ENCODE measurements at regions not wholly inside any gene's neighbourhood (a gene's known extent, or its start where the extent isn't known, plus 50 kb on each side); places are given as distances from the start of the nearest gene placed in this dataset.

- no peaks in the 10 kb centered on the region for H3K4me1 Mint-ChIP-seq
- no peaks in the 10 kb centered on the region for H3K27me3 Mint-ChIP-seq (ENCODE audit: low read depth in 3 of 3)
- H3K36me3 Mint-ChIP-seq = no peaks in the 10 kb centered on the region
- peaks cover 0 to 1% (median 0%) of the 10 kb centered on the region in 6 donors for H3K9me3 Mint-ChIP-seq
- DNase-seq = no peak
- H3K4me3 Mint-ChIP-seq = no peak overlapping the region
- no peak overlapping the region for H3K27ac Mint-ChIP-seq
Observed at GRCh38 chr12:115419145-115419646, 735.2 kb upstream of the TBX3 start.

DNA sequence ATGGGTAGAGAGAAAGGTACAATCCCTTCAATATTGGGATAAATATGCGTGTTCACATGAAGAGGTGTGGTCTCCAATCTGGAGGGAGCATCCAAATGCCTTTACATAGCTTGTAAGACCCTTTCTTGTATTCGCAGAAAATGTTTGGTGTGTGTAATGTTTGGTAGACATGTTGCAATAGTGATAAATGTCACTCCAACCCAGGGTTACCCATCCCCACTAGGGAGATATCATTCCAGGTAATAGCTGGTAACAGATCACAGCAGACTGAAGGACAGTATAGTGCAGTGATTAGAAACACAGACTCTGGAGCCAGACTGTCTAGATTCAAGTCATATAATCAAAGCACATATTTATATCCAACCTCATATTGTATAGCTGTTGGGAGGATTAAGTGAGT lies 733.6 kb upstream of the TBX3 start:
- no peak for DNase-seq
- no peaks in the 10 kb centered on the region for H3K36me3 Mint-ChIP-seq
- no peak overlapping the region for H3K4me3 Mint-ChIP-seq
- H3K27ac Mint-ChIP-seq = no peak overlapping the region
- H3K27me3 Mint-ChIP-seq (ENCODE audit: low read depth in 3 of 3) = no peaks in the 10 kb centered on the region
- peaks cover 0 to 1% (median 0%) of the 10 kb centered on the region in 6 donors for H3K9me3 Mint-ChIP-seq
- no peaks in the 10 kb centered on the region for H3K4me1 Mint-ChIP-seq

GRCh38 chr12:115416869-115417268 lies 732.9 kb upstream of the TBX3 start:
- H3K36me3 Mint-ChIP-seq = no peaks in the 10 kb centered on the region
- H3K27me3 Mint-ChIP-seq (ENCODE audit: low read depth in 3 of 3) = peaks cover 0 to 1% (median 0%) of the 10 kb centered on the region in 3 donors
- no peak overlapping the region for H3K4me3 Mint-ChIP-seq
- H3K4me1 Mint-ChIP-seq = no peaks in the 10 kb centered on the region
- no peak for DNase-seq
- H3K9me3 Mint-ChIP-seq = peaks cover 0 to 1% (median 0%) of the 10 kb centered on the region in 6 donors
- no peak overlapping the region for H3K27ac Mint-ChIP-seq

- Mint-ChIP-seq H3K4me3 (no peak overlapping the region), H3K27ac (no peak overlapping the region), H3K27me3 (ENCODE audit: low read depth in 3 of 3) (peaks cover 0 to 3% (median 0%) of the 10 kb centered on the region in 3 donors), H3K9me3 (peaks cover 0 to 3% (median 0%) of the 10 kb centered on the region in 6 donors), H3K4me1 (no peaks in the 10 kb centered on the region), H3K36me3 (no peaks in the 10 kb centered on the region)
- DNase-seq = no peak
Observed at GRCh38 chr12:115413626-115414025, 729.7 kb upstream of the TBX3 start.

GRCh38 chr12:115412831-115413230 lies 728.9 kb upstream of the TBX3 start:
- Mint-ChIP-seq H3K27me3 (ENCODE audit: low read depth in 3 of 3) (peaks cover 0 to 3% (median 0%) of the 10 kb centered on the region in 3 donors), H3K4me1 (no peaks in the 10 kb centered on the region), H3K9me3 (peaks cover 0 to 3% (median 0%) of the 10 kb centered on the region in 6 donors), H3K4me3 (no peak overlapping the region), H3K27ac (no peak overlapping the region), H3K36me3 (no peaks in the 10 kb centered on the region)
- DNase-seq = no peak

DNA sequence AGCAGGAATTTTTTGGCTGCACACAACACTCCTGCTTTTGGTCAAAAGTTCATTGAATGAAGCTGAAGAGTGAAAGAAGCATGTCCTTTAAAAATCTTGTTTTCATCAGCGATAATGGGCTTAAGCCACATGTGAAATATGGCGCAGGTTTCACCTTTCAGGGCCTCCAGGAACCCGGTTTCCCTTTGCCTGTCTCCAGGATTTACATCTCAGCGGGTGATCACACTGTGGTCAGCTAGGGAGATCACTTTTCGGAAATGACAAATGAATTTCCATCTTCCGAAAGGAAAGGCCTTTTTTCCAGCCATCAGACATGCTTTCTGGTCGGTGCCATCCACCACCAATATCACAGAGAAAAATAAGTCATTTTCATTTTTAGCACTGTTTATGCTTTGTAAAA lies 727.1 kb upstream of the TBX3 start:
- Mint-ChIP-seq H3K9me3 (peaks cover 0 to 6% (median 0%) of the 10 kb centered on the region in 6 donors), H3K4me1 (no peaks in the 10 kb centered on the region), H3K27me3 (ENCODE audit: low read depth in 3 of 3) (peaks cover 0 to 3% (median 0%) of the 10 kb centered on the region in 3 donors), H3K4me3 (no peak overlapping the region), H3K27ac (no peak overlapping the region), H3K36me3 (no peaks in the 10 kb centered on the region)
- no peak for DNase-seq

DNA sequence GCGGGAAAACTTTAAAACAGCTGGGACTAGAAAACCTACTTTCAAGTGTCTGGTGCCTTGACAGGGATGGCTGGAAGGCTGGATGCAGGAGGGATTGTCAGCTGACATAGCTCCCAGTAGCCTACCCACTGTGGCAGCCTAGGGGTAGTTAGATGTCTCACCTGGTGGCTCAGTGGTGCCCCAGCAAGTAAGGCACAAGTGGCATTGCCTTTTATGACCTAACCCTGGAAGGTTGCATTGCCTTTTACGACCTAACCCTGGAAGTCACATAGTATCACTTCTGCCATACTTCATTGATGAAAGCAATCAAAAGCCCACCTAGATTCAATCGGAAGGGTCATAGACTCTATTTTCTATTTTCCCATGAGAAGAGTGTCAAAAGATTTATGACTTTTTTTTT lies 724.7 kb upstream of the TBX3 start:
- H3K4me1 Mint-ChIP-seq = no peaks in the 10 kb centered on the region

GRCh38 chr12:115407723-115408122 lies 723.7 kb upstream of the TBX3 start:
- H3K27ac Mint-ChIP-seq = no peak overlapping the region
- H3K4me3 Mint-ChIP-seq = no peak overlapping the region
- H3K9me3 Mint-ChIP-seq = peaks cover 0 to 6% (median 0%) of the 10 kb centered on the region in 6 donors
- no peak for DNase-seq
- no peaks in the 10 kb centered on the region for H3K4me1 Mint-ChIP-seq
- peaks cover 0 to 6% (median 2%) of the 10 kb centered on the region in 3 donors for H3K27me3 Mint-ChIP-seq (ENCODE audit: low read depth in 3 of 3)
- H3K36me3 Mint-ChIP-seq = no peaks in the 10 kb centered on the region

More for the DNA sequence above, 724.7 kb upstream of the TBX3 start:
- Mint-ChIP-seq H3K36me3 (no peaks in the 10 kb centered on the region), H3K9me3 (peaks cover 0 to 6% (median 0%) of the 10 kb centered on the region in 6 donors), H3K27ac (no peak overlapping the region), H3K4me3 (no peak overlapping the region), H3K27me3 (ENCODE audit: low read depth in 3 of 3) (peaks cover 0 to 3% (median 2%) of the 10 kb centered on the region in 3 donors)
- no peak for DNase-seq

GRCh38 chr12:115407036-115407435 lies 723.1 kb upstream of the TBX3 start:
- Mint-ChIP-seq H3K4me3 (no peak overlapping the region), H3K27ac (no peak overlapping the region), H3K36me3 (no peaks in the 10 kb centered on the region), H3K9me3 (peaks cover 0 to 6% (median 0%) of the 10 kb centered on the region in 6 donors), H3K27me3 (ENCODE audit: low read depth in 3 of 3) (peaks cover 0 to 6% (median 2%) of the 10 kb centered on the region in 3 donors), H3K4me1 (no peaks in the 10 kb centered on the region)
- no peak for DNase-seq

DNA sequence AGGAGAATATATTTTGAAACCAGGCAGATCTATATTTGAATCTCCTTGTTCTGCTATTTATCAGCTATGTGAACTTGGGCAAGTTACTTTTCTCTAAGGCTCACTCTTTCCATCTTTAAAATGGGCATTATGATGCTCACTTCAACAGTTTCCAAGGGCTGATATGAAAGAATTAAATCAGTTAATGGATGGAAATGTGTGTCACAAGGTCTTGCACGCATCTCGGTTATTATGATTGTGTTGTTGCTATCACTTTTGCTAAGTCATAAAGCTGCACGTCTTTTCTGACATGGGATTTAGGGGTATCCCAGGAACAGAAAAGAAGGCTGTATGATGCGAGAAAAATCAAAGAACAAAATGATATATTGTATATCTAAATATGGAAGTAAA lies 721.5 kb upstream of the TBX3 start:
- no peak for DNase-seq
- Mint-ChIP-seq H3K4me3 (no peak overlapping the region), H3K9me3 (peaks cover 0 to 5% (median under 1%) of the 10 kb centered on the region in 6 donors), H3K27me3 (ENCODE audit: low read depth in 3 of 3) (peaks cover 0 to 3% (median 2%) of the 10 kb centered on the region in 3 donors), H3K4me1 (no peaks in the 10 kb centered on the region), H3K36me3 (no peaks in the 10 kb centered on the region), H3K27ac (no peak overlapping the region)

DNA sequence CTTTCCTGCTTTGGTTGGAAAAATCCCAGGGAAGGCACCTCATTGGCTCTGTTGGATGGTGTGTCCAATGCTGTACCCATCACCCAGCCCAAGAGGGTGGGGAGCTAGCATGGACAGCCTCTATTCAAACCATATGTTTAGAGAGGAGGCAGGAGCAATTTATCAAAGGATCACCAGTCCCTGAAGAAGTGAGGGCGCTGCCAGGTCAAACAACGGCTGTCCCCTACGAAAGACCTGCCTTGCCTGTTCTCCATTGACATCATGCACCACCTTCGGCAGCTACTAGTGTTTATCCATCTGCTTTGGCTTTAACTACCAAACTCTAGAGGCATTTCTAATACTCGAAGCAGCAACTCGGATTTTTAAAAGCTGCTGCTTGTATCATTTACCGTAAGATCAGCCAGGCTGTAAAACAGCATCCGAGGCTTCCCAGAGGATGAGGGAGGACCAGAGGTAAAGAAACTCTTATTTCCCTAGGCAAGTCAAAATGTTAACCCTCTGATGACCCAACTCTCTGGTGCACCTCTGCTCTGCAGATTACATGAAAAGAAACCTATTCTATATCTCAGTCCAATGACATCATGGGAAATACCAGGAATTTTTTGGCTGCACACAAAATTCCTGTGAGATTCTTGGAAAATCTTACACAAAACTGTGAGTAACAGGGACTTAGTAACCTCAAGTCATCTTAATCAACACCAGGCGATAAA lies 720.9 kb upstream of the TBX3 start:
- no peaks in the 10 kb centered on the region for H3K4me1 Mint-ChIP-seq
- no peak overlapping the region for H3K27ac Mint-ChIP-seq
- no peak for DNase-seq
- peaks cover 0 to 3% (median 2%) of the 10 kb centered on the region in 3 donors for H3K27me3 Mint-ChIP-seq (ENCODE audit: low read depth in 3 of 3)
- H3K9me3 Mint-ChIP-seq = peaks cover 0 to 5% (median under 1%) of the 10 kb centered on the region in 6 donors
- no peaks in the 10 kb centered on the region for H3K36me3 Mint-ChIP-seq
- H3K4me3 Mint-ChIP-seq = no peak overlapping the region

DNA sequence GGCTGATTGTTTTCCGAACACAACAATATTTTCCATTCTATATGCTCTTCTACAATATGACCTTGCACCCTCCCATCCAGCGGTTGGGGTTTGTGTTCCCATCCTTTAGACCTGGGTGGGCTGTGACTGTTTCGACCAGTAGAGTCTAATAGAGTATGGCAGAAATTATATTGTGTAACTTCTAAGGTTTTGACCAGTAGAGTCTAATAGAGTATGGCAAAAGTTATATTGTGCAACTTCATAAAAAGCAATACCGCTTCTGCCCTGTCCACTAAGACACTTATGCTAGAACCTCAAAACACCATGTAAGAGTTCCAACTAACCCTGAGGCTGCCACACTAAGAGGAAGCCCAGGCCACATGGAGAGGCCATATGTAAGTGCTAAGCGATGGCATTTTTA lies 719.7 kb upstream of the TBX3 start:
- Mint-ChIP-seq H3K4me3 (no peak overlapping the region), H3K27me3 (ENCODE audit: low read depth in 3 of 3) (peaks cover 0 to 3% (median 2%) of the 10 kb centered on the region in 3 donors), H3K4me1 (no peaks in the 10 kb centered on the region), H3K27ac (no peak overlapping the region), H3K36me3 (no peaks in the 10 kb centered on the region), H3K9me3 (peaks cover 0 to 3% (median under 1%) of the 10 kb centered on the region in 6 donors)
- DNase-seq = no peak

- Mint-ChIP-seq H3K27me3 (ENCODE audit: low read depth in 3 of 3) (peaks cover 0 to 3% (median 2%) of the 10 kb centered on the region in 3 donors), H3K27ac (no peak overlapping the region), H3K36me3 (no peaks in the 10 kb centered on the region), H3K4me3 (no peak overlapping the region), H3K9me3 (peaks cover 0 to 3% (median under 1%) of the 10 kb centered on the region in 6 donors), H3K4me1 (no peaks in the 10 kb centered on the region)
- DNase-seq = no peak
Observed at GRCh38 chr12:115403253-115403652, 719.3 kb upstream of the TBX3 start.

DNA sequence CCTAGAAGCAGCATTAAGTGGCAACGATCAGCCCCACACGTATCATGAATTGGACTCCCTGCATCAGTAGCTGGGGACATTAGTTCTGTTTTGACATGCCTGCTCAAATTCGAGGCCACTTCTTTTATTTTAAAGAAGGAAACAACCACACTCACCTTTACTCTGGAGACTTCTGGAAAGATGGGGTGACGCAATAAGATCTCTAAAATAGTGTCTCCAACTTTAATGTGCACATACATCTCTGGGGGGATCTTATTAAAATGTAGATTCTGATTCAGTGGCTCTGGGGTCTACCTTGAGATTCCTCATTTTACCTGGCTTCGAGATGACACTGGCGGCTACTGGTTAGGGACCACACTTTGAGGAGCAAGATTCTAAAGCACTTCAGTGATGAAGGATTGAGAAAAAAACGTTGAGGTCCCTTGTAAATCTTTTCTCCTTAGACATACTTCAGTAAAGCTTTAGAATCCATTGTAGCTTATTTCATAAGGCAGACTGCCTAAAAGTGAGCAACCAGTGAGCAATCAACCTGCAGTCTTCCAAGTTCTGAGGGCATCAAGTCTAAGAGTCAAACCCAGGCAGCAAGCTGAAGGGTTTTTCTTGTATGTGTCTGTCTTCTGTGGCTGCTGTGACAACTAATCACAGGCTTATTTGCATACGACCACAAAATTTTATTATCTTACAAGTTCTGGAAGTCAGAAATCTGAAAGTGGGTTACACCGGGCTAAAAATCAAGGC lies 718.6 kb upstream of the TBX3 start:
- no peak for DNase-seq
- Mint-ChIP-seq H3K27me3 (ENCODE audit: low read depth in 3 of 3) (peaks cover 0 to 3% (median 2%) of the 10 kb centered on the region in 3 donors), H3K4me1 (no peaks in the 10 kb centered on the region), H3K27ac (no peak overlapping the region), H3K36me3 (no peaks in the 10 kb centered on the region), H3K9me3 (peaks cover 0 to 3% (median under 1%) of the 10 kb centered on the region in 6 donors), H3K4me3 (no peak overlapping the region)
